Bronchial epithelial cell (primary cell): ENCODE measurements at regions not wholly inside any gene's neighbourhood (a gene's known extent, or its start where the extent isn't known, plus 50 kb on each side); places are given as distances from the start of the nearest gene placed in this dataset.

Source experiments
- DNase-seq: peaks from one replicate; pipeline ENCODE4 v3.0.0-alpha.2; 2010; ENCODE audit warnings: low read depth
- FAIRE-seq: peaks from 2 replicates; lab custom pipeline; 2011; peaks lifted over from hg19 to GRCh38; lab: Jason Lieb, UNC
- H3K27me3 ChIP-seq: 2 replicates; pipeline ENCODE4 v1.5.1; 2011; ENCODE audit warnings: low read length; ENCODE audit not compliant: control insufficient read depth, insufficient read depth
- H3K36me3 ChIP-seq: 2 replicates; pipeline ENCODE4 v1.5.1; 2011; ENCODE audit warnings: low read length; ENCODE audit not compliant: control insufficient read depth, insufficient read depth
- H3K4me3 ChIP-seq: 2 replicates; pipeline ENCODE4 v1.5.1; 2011; ENCODE audit warnings: mild to moderate bottlenecking, low read depth, low read length, control low read depth
- TF ChIP-seq, protein P1 (sequence below): IDR thresholded peaks from 2 replicates; pipeline ENCODE4 v1.5.1; 2011; ENCODE audit warnings: mild to moderate bottlenecking, moderate library complexity, low read length, control low read depth, inconsistent platforms; ENCODE audit not compliant: insufficient read depth, severe bottlenecking

DNA sequence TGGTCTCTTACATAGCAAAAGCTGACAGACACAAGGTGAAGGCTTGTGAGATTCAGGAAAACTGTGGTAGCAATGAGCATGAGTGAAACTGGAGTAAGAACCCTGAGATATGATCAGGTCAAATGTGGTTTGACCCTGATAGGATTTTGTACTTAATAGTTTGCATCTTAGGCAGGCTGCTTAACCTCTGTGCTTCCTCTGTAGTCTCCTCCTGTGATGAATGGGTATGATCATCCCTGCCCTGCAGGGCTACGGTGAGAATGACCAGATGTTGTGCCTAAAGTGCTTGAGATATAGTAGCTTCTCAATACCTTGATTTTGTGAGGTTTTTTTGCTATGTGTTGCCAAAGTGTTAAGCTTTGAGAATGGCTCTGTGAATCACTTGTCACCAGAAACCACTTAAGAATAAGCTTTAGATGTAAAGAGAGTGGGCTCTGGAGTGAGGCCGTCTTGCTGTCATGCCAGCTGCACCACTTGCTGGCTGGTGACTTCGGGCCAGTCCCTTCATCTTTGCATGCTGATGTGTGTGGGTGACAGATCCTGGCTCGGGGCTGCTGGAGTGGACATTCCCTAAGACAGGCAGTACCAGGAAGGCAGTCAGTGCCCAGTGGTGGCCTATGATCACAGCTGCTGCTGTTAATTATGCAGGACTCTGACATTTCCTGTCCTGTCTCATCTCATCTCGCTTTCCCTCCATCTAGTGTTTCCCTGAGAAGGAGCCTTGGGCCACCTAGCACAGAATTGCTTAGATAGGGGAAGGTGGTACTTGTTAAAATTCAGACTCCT is 254.7 kb downstream of the NFATC2 start:
- DNase-seq (no peak), FAIRE-seq (peak; percentile 58)
- H3K36me3 ChIP-seq = no peaks in the 10 kb centered on the region
- no peak overlapping the region for H3K4me3 ChIP-seq
- no peaks in the 10 kb centered on the region for H3K27me3 ChIP-seq
- TF ChIP-seq, protein P1, sequence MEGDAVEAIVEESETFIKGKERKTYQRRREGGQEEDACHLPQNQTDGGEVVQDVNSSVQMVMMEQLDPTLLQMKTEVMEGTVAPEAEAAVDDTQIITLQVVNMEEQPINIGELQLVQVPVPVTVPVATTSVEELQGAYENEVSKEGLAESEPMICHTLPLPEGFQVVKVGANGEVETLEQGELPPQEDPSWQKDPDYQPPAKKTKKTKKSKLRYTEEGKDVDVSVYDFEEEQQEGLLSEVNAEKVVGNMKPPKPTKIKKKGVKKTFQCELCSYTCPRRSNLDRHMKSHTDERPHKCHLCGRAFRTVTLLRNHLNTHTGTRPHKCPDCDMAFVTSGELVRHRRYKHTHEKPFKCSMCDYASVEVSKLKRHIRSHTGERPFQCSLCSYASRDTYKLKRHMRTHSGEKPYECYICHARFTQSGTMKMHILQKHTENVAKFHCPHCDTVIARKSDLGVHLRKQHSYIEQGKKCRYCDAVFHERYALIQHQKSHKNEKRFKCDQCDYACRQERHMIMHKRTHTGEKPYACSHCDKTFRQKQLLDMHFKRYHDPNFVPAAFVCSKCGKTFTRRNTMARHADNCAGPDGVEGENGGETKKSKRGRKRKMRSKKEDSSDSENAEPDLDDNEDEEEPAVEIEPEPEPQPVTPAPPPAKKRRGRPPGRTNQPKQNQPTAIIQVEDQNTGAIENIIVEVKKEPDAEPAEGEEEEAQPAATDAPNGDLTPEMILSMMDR = no peak

DNA sequence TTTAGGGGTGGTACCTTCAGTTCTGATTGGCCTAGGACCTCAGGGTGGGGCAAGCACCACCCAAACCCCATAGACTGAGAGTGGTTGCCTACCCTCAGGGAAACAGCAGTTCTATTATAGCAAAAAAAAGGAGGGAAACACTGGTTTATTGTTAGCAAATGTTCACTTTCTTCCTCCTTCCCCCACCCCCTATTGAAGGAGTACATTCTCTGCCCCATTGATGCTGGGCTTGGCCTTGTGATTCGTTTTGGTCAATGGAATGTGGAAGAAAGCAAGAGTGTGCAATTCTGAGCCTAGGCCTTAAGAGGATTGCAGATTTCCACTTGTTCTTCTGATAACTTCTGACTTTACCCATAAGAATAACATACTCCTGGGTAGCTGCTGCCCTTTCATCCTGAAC is 255.8 kb downstream of the NFATC2 start:
- no peak for DNase-seq
- Histone ChIP-seq H3K4me3 (no peak overlapping the region), H3K36me3 (no peaks in the 10 kb centered on the region), H3K27me3 (no peaks in the 10 kb centered on the region)
- TF ChIP-seq, protein P1 = no peak
- FAIRE-seq = no peak

DNA sequence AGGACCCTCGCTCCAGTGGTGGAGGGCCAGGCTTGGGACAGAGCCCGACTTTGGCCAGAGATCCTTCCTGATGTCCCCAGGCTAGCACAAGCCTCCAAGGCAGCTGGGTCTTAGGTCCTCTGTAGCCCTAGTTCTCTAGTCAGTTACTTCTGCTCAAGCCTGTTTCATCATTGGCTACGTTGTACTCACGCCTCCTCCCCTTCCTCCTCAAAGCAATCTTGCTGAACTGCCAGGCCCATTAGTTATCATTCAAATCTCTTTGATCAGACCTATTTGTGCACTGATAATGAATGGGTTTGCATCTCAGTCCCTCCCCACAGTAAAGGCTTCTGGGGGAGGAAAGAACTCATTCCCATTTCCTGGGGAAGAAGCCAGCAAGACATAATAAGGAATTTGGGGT is 256.8 kb downstream of the NFATC2 start:
- TF ChIP-seq, protein P1 = no peak
- no peak overlapping the region for H3K4me3 ChIP-seq
- DNase-seq (no peak), FAIRE-seq (no peak)
- H3K27me3 ChIP-seq = no peaks in the 10 kb centered on the region
- no peaks in the 10 kb centered on the region for H3K36me3 ChIP-seq

DNA sequence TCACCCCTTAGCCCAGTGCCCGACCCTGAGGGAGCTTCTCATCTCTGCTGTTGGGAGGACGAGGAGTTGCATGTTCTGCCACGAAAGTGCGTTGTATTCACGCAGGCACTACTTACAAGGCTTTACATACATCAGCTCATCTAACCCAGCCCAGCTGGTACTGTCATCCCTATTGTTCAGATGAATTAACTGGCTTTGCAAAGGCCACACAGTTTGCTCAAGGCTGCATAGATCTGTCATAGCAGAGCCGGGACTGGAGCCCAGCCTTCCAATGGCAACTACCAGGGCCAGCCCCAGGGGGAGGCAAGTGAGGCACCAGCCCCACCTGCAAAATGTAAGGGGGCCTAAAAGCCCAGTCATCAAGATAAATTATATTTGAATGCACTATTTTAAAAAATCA is 257.6 kb downstream of the NFATC2 start:
- FAIRE-seq (no peak), DNase-seq (no peak)
- no peaks in the 10 kb centered on the region for H3K36me3 ChIP-seq
- TF ChIP-seq, protein P1 = no peak
- H3K4me3 ChIP-seq = no peak overlapping the region
- H3K27me3 ChIP-seq = no peaks in the 10 kb centered on the region

DNA sequence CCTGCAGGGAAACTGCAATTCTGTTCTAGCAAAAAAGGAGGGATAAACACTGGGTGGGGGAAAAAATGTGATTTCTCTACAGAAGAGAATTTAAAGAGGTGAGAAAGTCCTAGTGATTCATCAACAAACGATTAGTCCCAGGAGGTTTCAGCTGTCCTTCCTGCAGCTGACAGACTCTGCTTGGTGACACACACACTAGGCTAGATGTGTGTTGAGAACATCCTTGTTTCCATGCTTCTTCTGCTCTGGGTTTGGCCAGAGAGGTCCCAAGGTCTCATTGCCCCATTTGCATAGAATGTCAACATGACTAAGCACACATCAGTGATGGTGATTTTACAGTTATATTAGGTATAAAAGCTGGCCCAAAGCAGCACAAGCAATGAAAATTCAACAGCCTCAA is 258.3 kb downstream of the NFATC2 start:
- Histone ChIP-seq H3K36me3 (no peaks in the 10 kb centered on the region), H3K27me3 (no peaks in the 10 kb centered on the region), H3K4me3 (no peak overlapping the region)
- FAIRE-seq (no peak), DNase-seq (no peak)
- TF ChIP-seq, protein P1 = no peak

DNA sequence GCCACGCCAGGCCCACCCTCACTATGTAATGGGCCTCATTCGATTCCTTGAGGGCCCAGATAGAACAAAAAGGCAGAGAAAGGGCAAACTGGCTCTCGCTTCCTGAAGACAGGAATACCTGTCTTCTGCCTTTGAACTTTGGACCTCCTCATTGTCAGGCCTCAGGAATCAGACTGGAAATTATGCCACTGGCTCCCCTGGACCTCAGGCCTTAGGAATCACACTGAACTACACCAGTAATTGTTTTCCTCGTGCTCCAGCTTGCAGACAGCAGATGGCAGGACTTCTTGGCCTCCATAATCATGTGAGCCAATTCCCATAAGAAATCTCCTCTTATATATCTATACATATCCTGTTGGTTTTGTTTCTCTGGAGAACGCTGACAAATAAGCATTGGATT is 258.6 kb upstream of the KCNG1 start:
- Histone ChIP-seq H3K36me3 (no peaks in the 10 kb centered on the region), H3K27me3 (no peaks in the 10 kb centered on the region)
- FAIRE-seq = no peak

More for the DNA sequence above, 258.6 kb upstream of the KCNG1 start:
- DNase-seq = no peak
- TF ChIP-seq, protein P1 = no peak
- H3K4me3 ChIP-seq = no peak overlapping the region
